Neural cell (in vitro differentiated cells): ENCODE measurements at regions not wholly inside any gene's neighbourhood (a gene's known extent, or its start where the extent isn't known, plus 50 kb on each side); places are given as distances from the start of the nearest gene placed in this dataset.

ENCODE experiments used
- H2AFZ ChIP-seq: fragments of 200-600, 300-800 bp; sonication (generic), shearing (Covaris generic); 2 replicates; pipeline ENCODE4 v1.6.0; 2014; ENCODE audit warnings: low read depth, mild to moderate bottlenecking, antibody characterized with exemption, low read length, moderate library complexity
- H3F3A ChIP-seq: fragments of 200-600 bp; shearing (Covaris generic); 2 replicates; pipeline ENCODE4 v1.6.1; 2016; ENCODE audit warnings: mild to moderate bottlenecking, moderate library complexity, mixed read lengths, antibody characterized with exemption, low read length; ENCODE audit not compliant: insufficient read depth, poor library complexity, severe bottlenecking
- H3K27ac ChIP-seq: fragments of 200-600, 300-800 bp; sonication (generic), shearing (Covaris generic); 2 replicates; pipeline ENCODE4 v1.5.1; 2014; ENCODE audit warnings: mild to moderate bottlenecking, low read length, moderate library complexity
- H3K27me3 ChIP-seq: fragments of 300-800, 200-600 bp; sonication (generic), shearing (Covaris generic); 2 replicates; pipeline ENCODE4 v1.6.0; 2014; ENCODE audit warnings: mild to moderate bottlenecking, low read depth, low read length, moderate library complexity; ENCODE audit not compliant: insufficient read depth
- H3K36me3 ChIP-seq: fragments of 300-800, 200-600 bp; sonication (generic), shearing (Covaris generic); 2 replicates; pipeline ENCODE4 v1.5.1; 2014; ENCODE audit warnings: mild to moderate bottlenecking, antibody characterized with exemption, low read length, moderate library complexity; ENCODE audit not compliant: insufficient read depth
- H3K4me2 ChIP-seq: fragments of 300-800, 200-600 bp; sonication (generic), shearing (Covaris generic); 2 replicates; pipeline ENCODE4 v1.6.0; 2014; ENCODE audit warnings: mild to moderate bottlenecking, low read length
- H3K4me3 ChIP-seq: fragments of 300-800, 200-600 bp; sonication (generic), shearing (Covaris generic); 2 replicates; pipeline ENCODE4 v1.5.1; 2014; ENCODE audit warnings: mild to moderate bottlenecking, low read length, moderate library complexity
- H3K79me2 ChIP-seq: fragments of 200-600 bp; shearing (Covaris generic); replicated peaks from 2 replicates; pipeline ENCODE4 v1.6.0; 2014; ENCODE audit warnings: mild to moderate bottlenecking, low read length, moderate library complexity; ENCODE audit not compliant: insufficient read depth
- H3K9ac ChIP-seq: fragments of 300-800, 200-600 bp; sonication (generic), shearing (Covaris generic); 2 replicates; pipeline ENCODE4 v1.6.1; 2016; ENCODE audit warnings: mild to moderate bottlenecking, low read length, mixed read lengths
- H3K9me2 ChIP-seq: fragments of 200-600 bp; shearing (Covaris generic); 2 replicates; pipeline ENCODE4 v1.6.1; 2016; ENCODE audit warnings: mild to moderate bottlenecking, low read length, mixed read lengths; ENCODE audit not compliant: insufficient read depth
- H3K9me3 ChIP-seq: fragments of 200-600, 300-800 bp; sonication (generic), shearing (Covaris generic); 2 replicates; pipeline ENCODE4 v1.6.1; 2016; ENCODE audit warnings: mild to moderate bottlenecking, mixed run types, low read length, moderate library complexity, mixed read lengths
- H4K20me1 ChIP-seq: fragments of 200-600 bp; shearing (Covaris generic); 2 replicates; pipeline ENCODE4 v1.6.1; 2016; ENCODE audit warnings: mild to moderate bottlenecking, mixed run types; ENCODE audit not compliant: insufficient read depth
- EP300 ChIP-seq: fragments of 450-650 bp; conservative IDR thresholded peaks from 2 replicates; pipeline ENCODE4 v1.6.1; 2014; ENCODE audit warnings: antibody characterized with exemption, mild to moderate bottlenecking, moderate library complexity; ENCODE audit not compliant: poor library complexity, severe bottlenecking
- EZH2 ChIP-seq: fragments of 200-600, 300-800 bp; shearing (Covaris generic), sonication (generic); IDR thresholded peaks from 2 replicates; pipeline ENCODE4 v1.6.1; 2014; ENCODE audit warnings: antibody characterized with exemption, low read length, borderline replicate concordance, mild to moderate bottlenecking; ENCODE audit not compliant: insufficient read depth, poor library complexity, severe bottlenecking
- MXI1 ChIP-seq: fragments of 450-650 bp; conservative IDR thresholded peaks from 2 replicates; pipeline ENCODE4 v1.6.1; 2014; ENCODE audit warnings: antibody characterized with exemption, mild to moderate bottlenecking; ENCODE audit not compliant: poor library complexity, severe bottlenecking
- POLR2AphosphoS5 ChIP-seq: IDR thresholded peaks from 2 replicates; pipeline ENCODE4 v1.6.1; 2012
- RAD21 ChIP-seq: fragments of 450-650 bp; conservative IDR thresholded peaks from 2 replicates; pipeline ENCODE4 v1.6.1; 2014; ENCODE audit warnings: antibody characterized with exemption, mild to moderate bottlenecking, moderate library complexity
- SMC3 ChIP-seq: fragments of 450-650 bp; conservative IDR thresholded peaks from 2 replicates; pipeline ENCODE4 v1.6.1; 2014; ENCODE audit warnings: antibody characterized with exemption, mild to moderate bottlenecking, moderate library complexity; ENCODE audit not compliant: poor library complexity
- TAF1 ChIP-seq: IDR thresholded peaks from 2 replicates; pipeline ENCODE4 v1.6.1; 2012; ENCODE audit warnings: low read depth
- TF ChIP-seq, protein P1 (sequence below): IDR thresholded peaks from 2 replicates; pipeline ENCODE4 v1.6.1; 2012; ENCODE audit warnings: borderline replicate concordance
- TF ChIP-seq, protein P2 (sequence below): fragments of 450-650 bp; IDR thresholded peaks from 2 replicates; pipeline ENCODE4 v1.5.1; 2014; ENCODE audit warnings: antibody characterized with exemption, mild to moderate bottlenecking, moderate library complexity; ENCODE audit not compliant: poor library complexity, severe bottlenecking

DNA sequence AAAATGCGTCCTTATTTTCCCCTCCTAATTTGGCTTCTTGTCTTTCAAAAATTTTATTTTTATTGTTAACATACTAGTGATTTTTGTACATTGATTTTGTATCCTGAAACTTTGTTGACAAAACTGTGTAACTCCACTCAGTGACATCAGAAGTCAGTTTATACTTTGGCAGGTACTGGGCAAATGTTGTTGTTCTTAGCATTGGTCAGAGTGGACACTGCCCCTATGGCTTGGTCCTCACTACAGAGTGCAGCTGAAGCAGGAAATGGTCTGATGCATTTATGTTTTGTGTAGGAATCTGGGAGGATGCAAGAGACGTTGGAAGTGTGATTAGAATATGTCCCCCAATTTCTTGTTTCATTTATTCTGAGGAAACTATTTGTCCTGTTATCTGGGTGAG lies 205.5 kb upstream of the CENPE start:
- Histone ChIP-seq H3K9me2 (no peaks in the 10 kb centered on the region), H3K79me2 (no peaks in the 10 kb centered on the region), H3K4me2 (no peak overlapping the region), H3K36me3 (no peaks in the 10 kb centered on the region), H3K4me3 (no peak overlapping the region), H3K27me3 (no peaks in the 10 kb centered on the region), H3K9ac (no peak overlapping the region), H3K27ac (no peak overlapping the region), H3F3A (no peaks in the 10 kb centered on the region), H4K20me1 (no peaks in the 10 kb centered on the region), H3K9me3 (no peaks in the 10 kb centered on the region), H2AFZ (no peak overlapping the region)
- TF ChIP-seq EP300 (no peak), TAF1 (no peak), SMC3 (no peak), EZH2 (no peak), POLR2AphosphoS5 (no peak), MXI1 (no peak), RAD21 (no peak)
- TF ChIP-seq, protein P1, sequence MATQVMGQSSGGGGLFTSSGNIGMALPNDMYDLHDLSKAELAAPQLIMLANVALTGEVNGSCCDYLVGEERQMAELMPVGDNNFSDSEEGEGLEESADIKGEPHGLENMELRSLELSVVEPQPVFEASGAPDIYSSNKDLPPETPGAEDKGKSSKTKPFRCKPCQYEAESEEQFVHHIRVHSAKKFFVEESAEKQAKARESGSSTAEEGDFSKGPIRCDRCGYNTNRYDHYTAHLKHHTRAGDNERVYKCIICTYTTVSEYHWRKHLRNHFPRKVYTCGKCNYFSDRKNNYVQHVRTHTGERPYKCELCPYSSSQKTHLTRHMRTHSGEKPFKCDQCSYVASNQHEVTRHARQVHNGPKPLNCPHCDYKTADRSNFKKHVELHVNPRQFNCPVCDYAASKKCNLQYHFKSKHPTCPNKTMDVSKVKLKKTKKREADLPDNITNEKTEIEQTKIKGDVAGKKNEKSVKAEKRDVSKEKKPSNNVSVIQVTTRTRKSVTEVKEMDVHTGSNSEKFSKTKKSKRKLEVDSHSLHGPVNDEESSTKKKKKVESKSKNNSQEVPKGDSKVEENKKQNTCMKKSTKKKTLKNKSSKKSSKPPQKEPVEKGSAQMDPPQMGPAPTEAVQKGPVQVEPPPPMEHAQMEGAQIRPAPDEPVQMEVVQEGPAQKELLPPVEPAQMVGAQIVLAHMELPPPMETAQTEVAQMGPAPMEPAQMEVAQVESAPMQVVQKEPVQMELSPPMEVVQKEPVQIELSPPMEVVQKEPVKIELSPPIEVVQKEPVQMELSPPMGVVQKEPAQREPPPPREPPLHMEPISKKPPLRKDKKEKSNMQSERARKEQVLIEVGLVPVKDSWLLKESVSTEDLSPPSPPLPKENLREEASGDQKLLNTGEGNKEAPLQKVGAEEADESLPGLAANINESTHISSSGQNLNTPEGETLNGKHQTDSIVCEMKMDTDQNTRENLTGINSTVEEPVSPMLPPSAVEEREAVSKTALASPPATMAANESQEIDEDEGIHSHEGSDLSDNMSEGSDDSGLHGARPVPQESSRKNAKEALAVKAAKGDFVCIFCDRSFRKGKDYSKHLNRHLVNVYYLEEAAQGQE = no peak

DNA sequence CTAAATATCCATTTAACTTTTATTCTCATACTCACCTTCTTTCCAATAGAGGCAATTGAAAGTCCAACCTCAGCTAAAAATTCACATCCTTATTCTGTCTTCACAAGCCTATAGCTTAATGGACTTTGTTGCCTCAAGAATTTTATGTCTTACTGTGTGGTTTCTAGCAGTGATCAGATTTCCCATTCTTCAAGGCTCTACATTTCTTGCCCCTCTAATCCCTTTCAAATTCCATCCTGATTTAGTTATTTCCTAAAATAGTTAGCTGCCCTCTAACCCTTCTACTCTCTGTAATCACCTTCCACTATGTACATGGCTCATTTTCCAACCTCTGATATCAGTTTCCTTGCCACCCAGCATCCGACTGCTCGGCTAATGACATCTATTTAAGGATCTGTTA lies 204.1 kb upstream of the CENPE start:
- no peak overlapping the region for H3K4me3 ChIP-seq
- H3F3A ChIP-seq = no peaks in the 10 kb centered on the region
- H3K36me3 ChIP-seq = no peaks in the 10 kb centered on the region
- TF ChIP-seq MXI1 (no peak), EP300 (no peak), TAF1 (no peak), POLR2AphosphoS5 (no peak), EZH2 (no peak), RAD21 (no peak), SMC3 (no peak)
- TF ChIP-seq, protein P1 = no peak
- TF ChIP-seq, protein P2, sequence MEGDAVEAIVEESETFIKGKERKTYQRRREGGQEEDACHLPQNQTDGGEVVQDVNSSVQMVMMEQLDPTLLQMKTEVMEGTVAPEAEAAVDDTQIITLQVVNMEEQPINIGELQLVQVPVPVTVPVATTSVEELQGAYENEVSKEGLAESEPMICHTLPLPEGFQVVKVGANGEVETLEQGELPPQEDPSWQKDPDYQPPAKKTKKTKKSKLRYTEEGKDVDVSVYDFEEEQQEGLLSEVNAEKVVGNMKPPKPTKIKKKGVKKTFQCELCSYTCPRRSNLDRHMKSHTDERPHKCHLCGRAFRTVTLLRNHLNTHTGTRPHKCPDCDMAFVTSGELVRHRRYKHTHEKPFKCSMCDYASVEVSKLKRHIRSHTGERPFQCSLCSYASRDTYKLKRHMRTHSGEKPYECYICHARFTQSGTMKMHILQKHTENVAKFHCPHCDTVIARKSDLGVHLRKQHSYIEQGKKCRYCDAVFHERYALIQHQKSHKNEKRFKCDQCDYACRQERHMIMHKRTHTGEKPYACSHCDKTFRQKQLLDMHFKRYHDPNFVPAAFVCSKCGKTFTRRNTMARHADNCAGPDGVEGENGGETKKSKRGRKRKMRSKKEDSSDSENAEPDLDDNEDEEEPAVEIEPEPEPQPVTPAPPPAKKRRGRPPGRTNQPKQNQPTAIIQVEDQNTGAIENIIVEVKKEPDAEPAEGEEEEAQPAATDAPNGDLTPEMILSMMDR = no peak
- no peaks in the 10 kb centered on the region for H3K27me3 ChIP-seq
- H3K27ac ChIP-seq = no peak overlapping the region
- no peaks in the 10 kb centered on the region for H4K20me1 ChIP-seq
- no peaks in the 10 kb centered on the region for H3K9me3 ChIP-seq
- no peaks in the 10 kb centered on the region for H3K9me2 ChIP-seq
- H3K9ac ChIP-seq = no peak overlapping the region
- no peak overlapping the region for H2AFZ ChIP-seq
- H3K79me2 ChIP-seq = no peaks in the 10 kb centered on the region
- H3K4me2 ChIP-seq = no peak overlapping the region
